HepG2 (cell line): ENCODE measurements at regions not wholly inside any gene's neighbourhood (a gene's known extent, or its start where the extent isn't known, plus 50 kb on each side); places are given as distances from the start of the nearest gene placed in this dataset.

ENCODE experiments used
- CAMTA2 ChIP-seq: sonication (generic); formaldehyde crosslinking; IDR thresholded peaks from 2 replicates; pipeline ENCODE4 v1.4.0; 2020; ENCODE audit warnings: mild to moderate bottlenecking, missing genetic modification reagents, borderline replicate concordance
- MEIS2 ChIP-seq: sonication (generic); formaldehyde crosslinking; IDR thresholded peaks from 2 replicates; pipeline ENCODE4 v1.9.0; 2021; ENCODE audit warnings: mild to moderate bottlenecking, missing genetic modification reagents
- NFE2L2 ChIP-seq: fragments of 150-350 bp; IDR thresholded peaks from 2 replicates; pipeline ENCODE4 v1.6.1; 2014; ENCODE audit warnings: low read length
- NRL ChIP-seq: sonication (generic); formaldehyde crosslinking; IDR thresholded peaks from 2 replicates; pipeline ENCODE4 v1.5.0; 2020; ENCODE audit warnings: missing genetic modification reagents, mild to moderate bottlenecking, moderate library complexity, borderline replicate concordance
- TCF7L2 ChIP-seq: IDR thresholded peaks from 2 replicates; pipeline ENCODE4 v1.6.1; 2011; ENCODE audit warnings: mild to moderate bottlenecking, low read depth, low read length, moderate library complexity
- YY1 ChIP-seq: IDR thresholded peaks from 2 replicates; pipeline ENCODE4 v1.6.1; 2011; ENCODE audit warnings: low read length, low read depth, moderate library complexity, mild to moderate bottlenecking; ENCODE audit not compliant: insufficient read depth, insufficient replicate concordance
- ZNF383 ChIP-seq: sonication (generic); formaldehyde crosslinking; IDR thresholded peaks from 2 replicates; pipeline ENCODE4 v1.4.0; 2020; ENCODE audit warnings: missing genetic modification reagents, mild to moderate bottlenecking, borderline replicate concordance
- TF ChIP-seq, protein P1 (sequence below): sonication (generic); formaldehyde crosslinking; IDR thresholded peaks from 2 replicates; pipeline ENCODE4 v1.5.0; 2020; ENCODE audit warnings: mild to moderate bottlenecking, missing genetic modification reagents, moderate library complexity
- TF ChIP-seq, protein P2 (sequence below): sonication (generic); formaldehyde crosslinking; conservative IDR thresholded peaks from 2 replicates; pipeline ENCODE4 v1.8.0; 2022; ENCODE audit warnings: mild to moderate bottlenecking, moderate library complexity, missing genetic modification reagents
- TF ChIP-seq, protein P3 (sequence below): IDR thresholded peaks from 2 replicates; pipeline ENCODE4 v1.6.1; 2016; ENCODE audit warnings: low read depth, borderline replicate concordance

DNA sequence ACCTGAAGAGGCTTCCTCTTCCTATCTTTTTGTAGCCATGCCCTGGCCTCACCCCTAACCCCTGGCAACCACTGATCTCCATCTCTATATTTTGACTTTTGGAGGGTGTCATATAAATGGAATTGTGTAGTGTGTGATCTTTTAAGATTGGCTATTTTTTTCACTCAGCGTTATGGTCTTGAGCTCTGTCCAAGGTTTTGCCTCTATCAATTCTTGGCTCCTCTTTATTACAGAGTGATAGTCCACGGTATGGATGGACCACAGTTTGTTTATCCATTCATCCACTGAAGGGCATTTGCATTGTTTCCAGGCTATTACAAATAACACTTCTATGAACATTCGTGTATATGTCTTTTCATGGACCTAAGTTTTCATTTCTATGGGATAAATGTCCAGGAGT lies 209.8 kb upstream of the IER5L start:
- no peak for TF ChIP-seq YY1
- TF ChIP-seq NFE2L2: no peak
- TF ChIP-seq, protein P1, sequence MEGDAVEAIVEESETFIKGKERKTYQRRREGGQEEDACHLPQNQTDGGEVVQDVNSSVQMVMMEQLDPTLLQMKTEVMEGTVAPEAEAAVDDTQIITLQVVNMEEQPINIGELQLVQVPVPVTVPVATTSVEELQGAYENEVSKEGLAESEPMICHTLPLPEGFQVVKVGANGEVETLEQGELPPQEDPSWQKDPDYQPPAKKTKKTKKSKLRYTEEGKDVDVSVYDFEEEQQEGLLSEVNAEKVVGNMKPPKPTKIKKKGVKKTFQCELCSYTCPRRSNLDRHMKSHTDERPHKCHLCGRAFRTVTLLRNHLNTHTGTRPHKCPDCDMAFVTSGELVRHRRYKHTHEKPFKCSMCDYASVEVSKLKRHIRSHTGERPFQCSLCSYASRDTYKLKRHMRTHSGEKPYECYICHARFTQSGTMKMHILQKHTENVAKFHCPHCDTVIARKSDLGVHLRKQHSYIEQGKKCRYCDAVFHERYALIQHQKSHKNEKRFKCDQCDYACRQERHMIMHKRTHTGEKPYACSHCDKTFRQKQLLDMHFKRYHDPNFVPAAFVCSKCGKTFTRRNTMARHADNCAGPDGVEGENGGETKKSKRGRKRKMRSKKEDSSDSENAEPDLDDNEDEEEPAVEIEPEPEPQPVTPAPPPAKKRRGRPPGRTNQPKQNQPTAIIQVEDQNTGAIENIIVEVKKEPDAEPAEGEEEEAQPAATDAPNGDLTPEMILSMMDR (CRISPR knock-in tag): no peak
- TF ChIP-seq, protein P2, sequence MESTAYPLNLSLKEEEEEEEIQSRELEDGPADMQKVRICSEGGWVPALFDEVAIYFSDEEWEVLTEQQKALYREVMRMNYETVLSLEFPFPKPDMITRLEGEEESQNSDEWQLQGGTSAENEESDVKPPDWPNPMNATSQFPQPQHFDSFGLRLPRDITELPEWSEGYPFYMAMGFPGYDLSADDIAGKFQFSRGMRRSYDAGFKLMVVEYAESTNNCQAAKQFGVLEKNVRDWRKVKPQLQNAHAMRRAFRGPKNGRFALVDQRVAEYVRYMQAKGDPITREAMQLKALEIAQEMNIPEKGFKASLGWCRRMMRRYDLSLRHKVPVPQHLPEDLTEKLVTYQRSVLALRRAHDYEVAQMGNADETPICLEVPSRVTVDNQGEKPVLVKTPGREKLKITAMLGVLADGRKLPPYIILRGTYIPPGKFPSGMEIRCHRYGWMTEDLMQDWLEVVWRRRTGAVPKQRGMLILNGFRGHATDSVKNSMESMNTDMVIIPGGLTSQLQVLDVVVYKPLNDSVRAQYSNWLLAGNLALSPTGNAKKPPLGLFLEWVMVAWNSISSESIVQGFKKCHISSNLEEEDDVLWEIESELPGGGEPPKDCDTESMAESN: no peak
- TF ChIP-seq, protein P3, sequence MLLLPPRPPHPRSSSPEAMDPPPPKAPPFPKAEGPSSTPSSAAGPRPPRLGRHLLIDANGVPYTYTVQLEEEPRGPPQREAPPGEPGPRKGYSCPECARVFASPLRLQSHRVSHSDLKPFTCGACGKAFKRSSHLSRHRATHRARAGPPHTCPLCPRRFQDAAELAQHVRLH (CRISPR knock-in tag): no peak
- no peak for TF ChIP-seq TCF7L2
- TF ChIP-seq CAMTA2: no peak
- no peak for TF ChIP-seq MEIS2
- no peak for TF ChIP-seq ZNF383 (CRISPR knock-in tag)
- no peak for TF ChIP-seq NRL (CRISPR knock-in tag)
